ENCODE measurements at regions not wholly inside any gene's neighbourhood (a gene's known extent, or its start where the extent isn't known, plus 50 kb on each side); places are given as distances from the start of the nearest gene placed in this dataset.

GRCh38 chr13:65844266-65844841, 1385.8 kb downstream of the PCDH9 start:
- intact Hi-C loops (cut with DNase I): no loop called here
- DNase-seq: no peak
- H3K27me3 ChIP-seq: no peaks in the 10 kb centered on the region

GRCh38 chr13:65843314-65843731, 1386.8 kb downstream of the PCDH9 start:
- no peaks in the 10 kb centered on the region for H3K27me3 ChIP-seq
- intact Hi-C loops (cut with DNase I): no loop called here
- no peaks in the 10 kb centered on the region for H3K9me3 ChIP-seq
- H3K4me3 ChIP-seq: no peak overlapping the region
- H3K27ac ChIP-seq: no peak overlapping the region
- WGBS, 3 donors: 88 to 92% (median 90%) methylated on average over 13 of the region's 13 CpGs
- DNase-seq: no peak
- no peaks in the 10 kb centered on the region for H3K36me3 ChIP-seq
- no peaks in the 10 kb centered on the region for H3K4me1 ChIP-seq (ENCODE audit: insufficient read depth)
- TF ChIP-seq CTCF (IDR thresholded peaks at IDR 0.05) (no peak), EP300 (IDR thresholded peaks at IDR 0.05) (no peak), POLR2A (IDR thresholded peaks at IDR 0.05) (no peak)

More at GRCh38 chr13:65844266-65844841, 1385.8 kb downstream of the PCDH9 start:
- H3K36me3 ChIP-seq: no peaks in the 10 kb centered on the region
- no peaks in the 10 kb centered on the region for H3K9me3 ChIP-seq
- no peak overlapping the region for H3K27ac ChIP-seq
- 95 to 97% (median 96%) methylated on average over 22 of the region's 22 CpGs for WGBS, 3 donors
- H3K4me3 ChIP-seq: no peak overlapping the region
- no peaks in the 10 kb centered on the region for H3K4me1 ChIP-seq (ENCODE audit: insufficient read depth)
- TF ChIP-seq EP300 (IDR thresholded peaks at IDR 0.05) (no peak), POLR2A (IDR thresholded peaks at IDR 0.05) (no peak), CTCF (IDR thresholded peaks at IDR 0.05) (no peak)

GRCh38 chr13:65841156-65841555, 1389.0 kb downstream of the PCDH9 start:
- Histone ChIP-seq H3K36me3 (no peaks in the 10 kb centered on the region), H3K27ac (no peak overlapping the region), H3K4me1 (ENCODE audit: insufficient read depth) (no peaks in the 10 kb centered on the region), H3K9me3 (no peaks in the 10 kb centered on the region), H3K27me3 (no peaks in the 10 kb centered on the region), H3K4me3 (no peak overlapping the region)
- no peak for DNase-seq
- TF ChIP-seq CTCF (IDR thresholded peaks at IDR 0.05): no peak
- no peak for TF ChIP-seq EP300 (IDR thresholded peaks at IDR 0.05)
- no peak for TF ChIP-seq POLR2A (IDR thresholded peaks at IDR 0.05)
- 6 to 12% (median 12%) methylated on average over 3 of the region's 3 CpGs for WGBS, 3 donors
- intact Hi-C loops (cut with DNase I): no loop called here

- Histone ChIP-seq H3K4me1 (ENCODE audit: insufficient read depth) (no peaks in the 10 kb centered on the region), H3K27me3 (no peaks in the 10 kb centered on the region), H3K9me3 (no peaks in the 10 kb centered on the region), H3K4me3 (no peak overlapping the region), H3K36me3 (no peaks in the 10 kb centered on the region), H3K27ac (no peak overlapping the region)
- intact Hi-C loops (cut with DNase I): no loop called here
- DNase-seq: no peak
- TF ChIP-seq POLR2A (IDR thresholded peaks at IDR 0.05): no peak
- TF ChIP-seq EP300 (IDR thresholded peaks at IDR 0.05): no peak
- no peak for TF ChIP-seq CTCF (IDR thresholded peaks at IDR 0.05)
Measured at GRCh38 chr13:65836066-65836465, 1394.1 kb downstream of the PCDH9 start.

All from ovary (tissue), 7 donors.